GM12865 (cell line): ENCODE measurements at regions not wholly inside any gene's neighbourhood (a gene's known extent, or its start where the extent isn't known, plus 50 kb on each side); places are given as distances from the start of the nearest gene placed in this dataset.

Experiments used
- DNase-seq: peaks from one replicate; pipeline ENCODE4 v3.0.0; 2010; ENCODE audit warnings: low read depth
- H3K4me3 ChIP-seq: 2 replicates; pipeline ENCODE4 v1.5.1; 2011; ENCODE audit warnings: mild to moderate bottlenecking, low read depth, low read length, control low read depth
- CTCF ChIP-seq: IDR thresholded peaks from 2 replicates; pipeline ENCODE4 v1.5.1; 2011; ENCODE audit warnings: low read length, control low read depth, low read depth, inconsistent platforms; ENCODE audit not compliant: insufficient read depth; ENCODE audit errors: missing control alignments

DNA sequence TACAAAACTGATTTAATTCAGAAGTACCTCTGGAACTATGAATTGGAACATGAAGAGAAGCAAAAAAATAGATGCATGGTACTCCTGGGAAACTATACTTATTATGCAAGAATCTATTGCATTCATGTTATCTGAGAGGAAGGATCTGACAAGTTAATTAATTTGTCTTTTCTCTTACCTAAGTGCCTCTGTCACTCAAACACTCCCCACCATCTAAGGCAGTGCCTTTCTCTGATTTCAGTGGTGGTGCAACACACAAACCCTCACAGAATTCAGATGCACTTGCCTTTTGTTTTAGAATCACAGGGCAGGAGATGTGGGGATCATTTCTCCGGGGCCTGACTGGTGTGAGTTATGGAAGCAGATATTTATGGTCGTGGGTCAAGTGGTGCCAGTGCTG is 52.5 kb upstream of the C9orf72 start:
- DNase-seq = no peak

DNA sequence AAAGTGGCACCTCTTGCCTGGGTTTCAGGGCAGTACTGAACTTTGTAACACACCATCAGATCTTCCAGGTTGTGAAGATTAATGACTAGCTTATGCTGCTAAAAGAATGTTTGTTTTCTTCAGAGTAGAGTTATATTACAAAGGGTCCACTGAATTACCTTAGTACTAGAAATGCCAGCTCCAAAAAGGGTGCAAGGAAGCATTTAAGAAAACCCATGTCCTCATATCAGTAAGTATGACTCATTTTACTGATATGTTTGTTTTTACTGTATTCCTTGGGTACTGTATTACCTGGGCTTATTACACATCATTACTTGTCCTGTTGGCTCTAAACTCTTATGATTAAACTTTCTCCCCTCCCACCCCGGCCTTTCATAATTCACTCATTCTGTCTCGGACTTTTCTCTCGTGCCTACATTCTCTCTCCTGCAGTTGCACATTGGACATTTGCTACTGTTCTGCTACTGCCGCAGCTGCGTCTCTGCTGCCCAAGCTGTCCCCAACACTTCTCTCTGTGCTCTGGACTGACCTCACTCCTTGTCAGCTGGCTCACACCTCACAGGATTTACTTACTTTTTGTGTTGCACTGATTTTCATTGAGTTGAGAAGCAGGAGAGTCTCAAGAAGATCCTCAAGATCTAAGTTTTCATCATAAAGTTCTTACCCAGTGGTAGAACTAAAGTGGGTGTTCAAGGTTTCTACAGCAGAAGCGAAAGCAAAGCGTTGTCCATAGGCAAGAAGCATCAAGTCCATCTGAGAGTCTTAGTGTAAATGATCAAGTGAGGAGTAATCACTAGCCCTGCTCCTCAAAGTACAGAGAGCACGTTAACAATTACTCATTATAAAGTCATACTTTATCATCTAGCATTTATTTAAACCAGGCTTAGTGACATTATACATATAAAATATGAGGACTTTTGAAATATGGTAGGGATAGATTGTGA is 53.2 kb upstream of the C9orf72 start:
- H3K4me3 ChIP-seq = no peak overlapping the region
- no peak for TF ChIP-seq CTCF
- DNase-seq = no peak

More for the DNA sequence above, 52.5 kb upstream of the C9orf72 start:
- no peak for TF ChIP-seq CTCF
- H3K4me3 ChIP-seq = no peak overlapping the region

DNA sequence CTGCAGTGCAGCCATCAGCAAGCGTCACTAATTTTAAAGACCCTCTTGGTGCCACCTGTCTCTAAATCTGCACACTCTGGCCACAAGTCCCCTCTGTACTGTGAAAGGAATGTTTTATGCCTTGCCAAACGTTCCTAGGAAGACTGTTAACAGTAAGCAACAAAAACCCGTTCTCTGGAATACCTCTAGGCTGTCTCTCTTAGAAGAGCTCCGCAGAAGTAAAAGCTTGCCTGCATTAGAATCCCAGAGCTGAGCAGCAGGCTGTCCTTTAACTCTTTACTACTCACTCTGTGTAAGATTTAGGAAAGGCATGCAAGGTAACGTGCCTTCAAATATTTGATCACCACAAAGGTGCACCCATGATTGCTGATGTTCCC is 53.9 kb upstream of the C9orf72 start:
- H3K4me3 ChIP-seq = no peak overlapping the region
- DNase-seq = no peak
- no peak for TF ChIP-seq CTCF

DNA sequence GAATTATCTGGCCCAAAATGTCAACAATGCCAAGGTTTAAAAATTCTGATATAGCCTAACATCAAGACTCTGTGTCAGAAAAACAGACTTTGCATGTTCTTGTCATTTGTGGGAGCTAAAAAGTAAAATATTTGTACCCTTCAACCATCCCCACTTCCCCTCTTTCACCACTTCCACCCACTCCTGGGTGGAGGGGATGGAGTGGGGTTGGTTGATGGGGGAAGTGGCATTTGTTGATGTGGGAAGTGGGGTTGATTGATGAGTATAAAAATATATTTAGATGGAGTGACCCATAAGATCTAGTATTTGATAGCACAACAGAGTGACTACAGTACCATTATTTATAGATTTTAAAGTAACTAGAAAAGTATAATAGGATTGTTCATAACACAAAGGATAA is 55.0 kb upstream of the C9orf72 start:
- no peak overlapping the region for H3K4me3 ChIP-seq
- DNase-seq = no peak
- no peak for TF ChIP-seq CTCF

DNA sequence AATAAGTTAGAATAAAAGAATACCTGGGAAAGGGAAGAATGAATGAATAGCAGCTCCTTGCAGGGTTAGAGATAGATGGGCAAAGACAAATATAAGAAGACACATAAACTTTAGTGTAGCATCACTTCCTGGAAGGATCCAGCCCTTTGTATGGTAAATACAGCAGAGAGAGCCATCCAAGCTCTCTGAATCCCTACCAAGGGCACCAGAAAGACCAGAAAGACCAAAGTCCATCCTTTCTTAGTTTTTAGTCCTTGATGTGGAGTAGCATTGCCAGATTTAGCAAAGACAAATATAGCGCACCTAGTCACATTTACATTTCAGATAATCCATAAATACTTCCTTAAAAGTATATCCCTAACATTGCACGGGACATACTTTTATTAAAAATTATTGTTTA is 56.1 kb upstream of the C9orf72 start:
- H3K4me3 ChIP-seq = no peak overlapping the region
- DNase-seq = no peak

GRCh38 chr9:27632254-27632653 is 59.0 kb upstream of the C9orf72 start:
- no peak overlapping the region for H3K4me3 ChIP-seq
- no peak for TF ChIP-seq CTCF
- DNase-seq = no peak

More for the DNA sequence above, 56.1 kb upstream of the C9orf72 start:
- no peak for TF ChIP-seq CTCF

DNA sequence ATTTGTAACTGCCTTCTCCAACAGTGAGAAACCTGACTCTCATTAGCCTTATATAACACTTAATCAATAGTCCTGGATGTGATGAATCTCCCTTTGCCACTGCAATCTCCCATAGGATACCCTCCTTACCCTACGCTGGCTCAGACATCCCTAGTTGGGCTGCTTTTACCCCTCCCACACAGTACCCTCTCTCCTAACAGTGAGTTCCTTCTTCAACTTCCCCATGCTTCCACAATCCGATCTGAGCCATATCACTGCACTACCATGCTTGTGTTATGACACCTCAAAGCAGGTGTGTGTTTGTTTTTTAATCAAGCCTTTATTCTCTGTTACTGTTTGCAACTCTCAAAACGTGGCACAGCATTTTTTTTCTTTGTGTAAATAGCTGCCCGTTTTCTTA is 60.5 kb upstream of the C9orf72 start:
- no peak for DNase-seq
- no peak for TF ChIP-seq CTCF
- H3K4me3 ChIP-seq = no peak overlapping the region
